H1 (cell line): ENCODE measurements at regions not wholly inside any gene's neighbourhood (a gene's known extent, or its start where the extent isn't known, plus 50 kb on each side); places are given as distances from the start of the nearest gene placed in this dataset.

ENCODE experiments used
- ASH2L ChIP-seq: fragments of 200-600, 300-600 bp; sonication (generic); IDR thresholded peaks from one replicate; pipeline ENCODE4 v1.7.1; 2017; ENCODE audit warnings: low read length
- ATF3 ChIP-seq: IDR thresholded peaks from 2 replicates; pipeline ENCODE4 v1.6.1; 2011; ENCODE audit warnings: low read depth, mild to moderate bottlenecking, low read length; ENCODE audit not compliant: insufficient read depth
- BRCA1 ChIP-seq: IDR thresholded peaks from 2 replicates; pipeline ENCODE4 v1.6.1; 2012; ENCODE audit warnings: low read depth, low read length, improper control_type of control experiment
- CBX5 ChIP-seq: fragments of 300-800, 300-1000 bp; sonication (generic); IDR thresholded peaks from 2 replicates; pipeline ENCODE4 v1.7.1; 2016; ENCODE audit warnings: antibody characterized with exemption, low read length, low read depth
- EP300 ChIP-seq, 2 experiments: IDR thresholded peaks; 1 replicate in 1 of 2; 2 replicates in 1 of 2; pipeline ENCODE4 v1.6.1; 2011 to 2012; ENCODE audit warnings: low read depth in 2 of 2, low read length in 2 of 2, mild to moderate bottlenecking in 2 of 2, borderline replicate concordance in 1 of 2, inconsistent platforms in 1 of 2, moderate library complexity in 1 of 2
- JUN ChIP-seq: IDR thresholded peaks from 2 replicates; pipeline ENCODE4 v1.6.1; 2011; ENCODE audit warnings: low read depth, mild to moderate bottlenecking, improper control_type of control experiment, low read length
- POLR2A ChIP-seq, 2 experiments: IDR thresholded peaks; 1 replicate in 1 of 2; 2 replicates in 1 of 2; pipeline ENCODE4 v1.6.1; 2011; ENCODE audit warnings: low read depth in 2 of 2, low read length in 2 of 2, mild to moderate bottlenecking in 2 of 2; ENCODE audit errors: control extremely low read depth in 1 of 2
- TAF1 ChIP-seq: IDR thresholded peaks from 2 replicates; pipeline ENCODE4 v1.6.1; 2011; ENCODE audit warnings: mild to moderate bottlenecking, low read depth, low read length

GRCh38 chr6:15779726-15780125 lies 116.9 kb upstream of the DTNBP1 start:
- no peak for TF ChIP-seq ATF3
- TF ChIP-seq JUN = no peak
- TF ChIP-seq ASH2L = no peak
- TF ChIP-seq CBX5 = no peak
- TF ChIP-seq EP300 (IDR thresholded peaks at IDR 0.05; ENCODE audit: borderline replicate concordance in 1 of 2, low read depth in 2 of 2, low read length in 2 of 2) = no peak
- TF ChIP-seq BRCA1 = no peak
- TF ChIP-seq TAF1 = no peak
- TF ChIP-seq POLR2A (IDR thresholded peaks at IDR 0.05; ENCODE audit: control extremely low read depth in 1 of 2, low read depth in 2 of 2, low read length in 2 of 2) = no peak
